HUES48 (cell line): ENCODE measurements at regions not wholly inside any gene's neighbourhood (a gene's known extent, or its start where the extent isn't known, plus 50 kb on each side); places are given as distances from the start of the nearest gene placed in this dataset.

Experiments
- H3K27ac ChIP-seq: one replicate; pipeline ENCODE4 v1.7.0; 2013; ENCODE audit warnings: low read depth, low read length, inconsistent platforms
- H3K27me3 ChIP-seq: 2 replicates; pipeline ENCODE4 v1.6.1; 2013; ENCODE audit warnings: mild to moderate bottlenecking, low read length; ENCODE audit not compliant: control insufficient read depth, insufficient read depth
- H3K36me3 ChIP-seq: 2 replicates; pipeline ENCODE4 v1.6.1; 2013; ENCODE audit warnings: low read length; ENCODE audit not compliant: control insufficient read depth, insufficient read depth
- H3K4me1 ChIP-seq: 2 replicates; pipeline ENCODE4 v1.6.1; 2013; ENCODE audit warnings: mild to moderate bottlenecking, low read length; ENCODE audit not compliant: control insufficient read depth, insufficient read depth
- H3K4me3 ChIP-seq: 2 replicates; pipeline ENCODE4 v1.5.1; 2013; ENCODE audit warnings: mild to moderate bottlenecking, low read depth, low read length
- H3K9ac ChIP-seq: 2 replicates; pipeline ENCODE4 v1.6.1; 2013; ENCODE audit warnings: mild to moderate bottlenecking, low read depth, low read length, moderate library complexity
- H3K9me3 ChIP-seq: 2 replicates; pipeline ENCODE4 v1.6.1; 2013; ENCODE audit warnings: low read length; ENCODE audit not compliant: control insufficient read depth, insufficient read depth

- Histone ChIP-seq H3K27me3 (no peaks in the 10 kb centered on the region), H3K36me3 (no peaks in the 10 kb centered on the region), H3K4me3 (no peak overlapping the region), H3K9ac (no peak overlapping the region), H3K9me3 (peaks cover 7% of the 10 kb centered on the region; the same call in 1 of the 2 replicates), H3K27ac (no peak overlapping the region), H3K4me1 (no peaks in the 10 kb centered on the region)
These were observed 586.8 kb upstream of the LMO3 start for GRCh38 chr12:17192721-17193120.

- H3K9ac ChIP-seq: no peak overlapping the region
- H3K4me1 ChIP-seq: peaks cover 3% of the 10 kb centered on the region; the same call in 1 of the 2 replicates
- H3K27me3 ChIP-seq: no peaks in the 10 kb centered on the region
- no peaks in the 10 kb centered on the region for H3K36me3 ChIP-seq
- H3K4me3 ChIP-seq: no peak overlapping the region
- no peaks in the 10 kb centered on the region for H3K9me3 ChIP-seq
- H3K27ac ChIP-seq: no peak overlapping the region
These were observed 563.9 kb upstream of the LMO3 start for GRCh38 chr12:17169726-17170471.

- Histone ChIP-seq H3K4me1 (no peaks in the 10 kb centered on the region), H3K36me3 (no peaks in the 10 kb centered on the region), H3K4me3 (no peak overlapping the region), H3K27me3 (no peaks in the 10 kb centered on the region), H3K9me3 (no peaks in the 10 kb centered on the region), H3K9ac (no peak overlapping the region), H3K27ac (no peak overlapping the region)
These were observed 553.7 kb upstream of the LMO3 start for GRCh38 chr12:17159506-17160300.

GRCh38 chr12:17158201-17158600, 552.2 kb upstream of the LMO3 start:
- Histone ChIP-seq H3K9ac (no peak overlapping the region), H3K27ac (no peak overlapping the region), H3K4me1 (no peaks in the 10 kb centered on the region), H3K27me3 (no peaks in the 10 kb centered on the region), H3K36me3 (no peaks in the 10 kb centered on the region), H3K9me3 (peaks cover 4% of the 10 kb centered on the region), H3K4me3 (no peak overlapping the region)

GRCh38 chr12:17151917-17152316, 546.0 kb upstream of the LMO3 start:
- Histone ChIP-seq H3K36me3 (no peaks in the 10 kb centered on the region), H3K4me1 (no peaks in the 10 kb centered on the region), H3K27ac (no peak overlapping the region), H3K9ac (no peak overlapping the region), H3K27me3 (no peaks in the 10 kb centered on the region), H3K4me3 (no peak overlapping the region), H3K9me3 (peaks cover 20% of the 10 kb centered on the region)

- Histone ChIP-seq H3K9me3 (peaks cover 20% of the 10 kb centered on the region), H3K4me3 (no peak overlapping the region), H3K36me3 (no peaks in the 10 kb centered on the region), H3K9ac (no peak overlapping the region), H3K27me3 (no peaks in the 10 kb centered on the region), H3K4me1 (no peaks in the 10 kb centered on the region), H3K27ac (no peak overlapping the region)
These were observed 542.7 kb upstream of the LMO3 start for GRCh38 chr12:17148706-17149105.

GRCh38 chr12:17142856-17143255, 536.9 kb upstream of the LMO3 start:
- Histone ChIP-seq H3K27ac (no peak overlapping the region), H3K4me3 (no peak overlapping the region), H3K36me3 (no peaks in the 10 kb centered on the region), H3K27me3 (no peaks in the 10 kb centered on the region), H3K9ac (no peak overlapping the region), H3K9me3 (no peaks in the 10 kb centered on the region), H3K4me1 (no peaks in the 10 kb centered on the region)

- no peak overlapping the region for H3K4me3 ChIP-seq
- H3K9me3 ChIP-seq: no peaks in the 10 kb centered on the region
- H3K36me3 ChIP-seq: no peaks in the 10 kb centered on the region
- H3K9ac ChIP-seq: no peak overlapping the region
- no peak overlapping the region for H3K27ac ChIP-seq
- H3K4me1 ChIP-seq: no peaks in the 10 kb centered on the region
- H3K27me3 ChIP-seq: no peaks in the 10 kb centered on the region
These were observed 534.0 kb upstream of the LMO3 start for GRCh38 chr12:17139931-17140330.

GRCh38 chr12:17137396-17137795, 531.4 kb upstream of the LMO3 start:
- H3K4me1 ChIP-seq: no peaks in the 10 kb centered on the region
- no peaks in the 10 kb centered on the region for H3K9me3 ChIP-seq
- no peaks in the 10 kb centered on the region for H3K36me3 ChIP-seq
- no peak overlapping the region for H3K27ac ChIP-seq
- H3K9ac ChIP-seq: no peak overlapping the region
- H3K4me3 ChIP-seq: no peak overlapping the region
- H3K27me3 ChIP-seq: no peaks in the 10 kb centered on the region

GRCh38 chr12:17134315-17134714, 528.4 kb upstream of the LMO3 start:
- Histone ChIP-seq H3K4me1 (no peaks in the 10 kb centered on the region), H3K27ac (no peak overlapping the region), H3K36me3 (no peaks in the 10 kb centered on the region), H3K27me3 (no peaks in the 10 kb centered on the region), H3K9me3 (no peaks in the 10 kb centered on the region), H3K9ac (no peak overlapping the region), H3K4me3 (no peak overlapping the region)

- H3K9ac ChIP-seq: no peak overlapping the region
- no peaks in the 10 kb centered on the region for H3K9me3 ChIP-seq
- H3K27me3 ChIP-seq: no peaks in the 10 kb centered on the region
- H3K36me3 ChIP-seq: no peaks in the 10 kb centered on the region
- no peaks in the 10 kb centered on the region for H3K4me1 ChIP-seq
- no peak overlapping the region for H3K4me3 ChIP-seq
- H3K27ac ChIP-seq: no peak overlapping the region
These were observed 526.4 kb upstream of the LMO3 start for GRCh38 chr12:17132336-17132735.
